ENCODE measurements at regions not wholly inside any gene's neighbourhood (a gene's known extent, or its start where the extent isn't known, plus 50 kb on each side); places are given as distances from the start of the nearest gene placed in this dataset.

DNA sequence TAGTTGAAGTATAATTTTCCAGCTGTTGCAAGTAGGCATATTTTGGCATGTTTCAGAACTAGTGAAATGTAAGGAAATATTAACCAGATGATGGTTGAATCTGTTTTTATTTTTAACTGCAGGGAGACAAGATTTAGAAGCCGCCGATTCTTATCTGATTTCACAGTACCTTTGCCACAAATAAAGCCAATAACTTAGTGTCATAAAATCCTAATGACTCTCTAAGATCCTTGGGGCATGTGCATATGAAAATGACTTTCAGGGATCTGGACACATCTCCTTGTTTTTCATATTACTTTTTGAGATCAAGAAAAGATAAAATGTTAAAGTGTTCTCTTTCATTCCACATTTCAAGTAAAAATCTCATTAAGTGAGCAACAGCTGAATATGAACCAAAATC is 125.8 kb upstream of the CNTLN start:
- no peak for TF ChIP-seq CTCF (IDR thresholded peaks at IDR 0.05)
- Histone ChIP-seq H3K4me1 (peaks cover 0 to 2% of the 10 kb centered on the region in 2 donors), H3K4me3 (no peak overlapping the region), H3K27ac (no peak overlapping the region), H3K27me3 (no peaks in the 10 kb centered on the region), H3K36me3 (no peaks in the 10 kb centered on the region), H3K9me3 (no peaks in the 10 kb centered on the region)
- no peak for DNase-seq (ENCODE audit: low spot score in 2 of 2)
- intact Hi-C loops (cut with DNase I), result no loop called here

DNA sequence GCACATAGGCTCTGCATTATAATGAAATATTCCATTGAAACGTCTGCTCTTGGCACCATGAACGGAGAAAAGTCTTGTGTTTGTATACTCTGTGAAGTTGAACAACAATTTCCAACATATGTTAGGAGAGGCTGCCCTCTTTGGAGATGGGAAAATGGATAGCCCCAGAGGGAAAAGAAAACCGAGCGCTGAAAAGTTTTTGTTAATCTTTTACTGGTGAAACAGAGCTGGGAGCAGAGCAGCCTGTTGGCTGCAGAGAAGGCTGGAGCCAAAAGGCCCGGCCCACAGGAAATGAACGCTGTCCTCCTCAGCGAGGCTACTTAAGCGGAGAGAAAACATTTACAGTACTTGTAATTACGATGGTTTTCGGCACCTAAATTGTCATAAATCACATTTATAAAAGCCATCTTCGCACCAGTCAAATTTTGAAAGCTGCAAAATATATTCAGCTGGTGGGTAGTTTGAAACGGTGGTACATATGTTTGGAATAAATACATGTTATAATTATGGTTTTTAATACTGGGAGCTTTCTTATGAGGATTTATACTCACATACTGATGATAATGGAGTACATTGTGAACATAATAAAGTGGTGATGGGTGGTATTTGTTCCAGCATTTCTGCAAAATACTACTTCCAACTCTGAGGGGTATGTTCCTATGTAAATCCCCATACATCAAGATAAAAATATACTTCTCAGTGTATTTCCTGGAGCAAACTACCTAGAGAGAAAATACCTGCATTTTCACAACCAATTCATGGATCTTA is 129.6 kb upstream of the CNTLN start:
- Histone ChIP-seq H3K9me3 (no peaks in the 10 kb centered on the region), H3K36me3 (no peaks in the 10 kb centered on the region), H3K4me1 (peaks cover 0 to 2% of the 10 kb centered on the region in 2 donors), H3K4me3 (peak overlapping the region; percentile 34 to 35), H3K27ac (peak overlapping the region; percentile 9 to 55), H3K27me3 (no peaks in the 10 kb centered on the region)
- intact Hi-C loops (cut with DNase I), result no loop called here
- DNase-seq (ENCODE audit: low spot score in 2 of 2), result no peak
- TF ChIP-seq CTCF (IDR thresholded peaks at IDR 0.05), result no peak

- Histone ChIP-seq H3K27me3 (no peaks in the 10 kb centered on the region), H3K4me1 (peaks cover 0 to 2% of the 10 kb centered on the region in 2 donors), H3K4me3 (no peak overlapping the region), H3K9me3 (no peaks in the 10 kb centered on the region), H3K36me3 (no peaks in the 10 kb centered on the region), H3K27ac (no peak overlapping the region)
- TF ChIP-seq CTCF (IDR thresholded peaks at IDR 0.05), result no peak
- no peak for DNase-seq (ENCODE audit: low spot score in 2 of 2)
- intact Hi-C loops (cut with DNase I), result no loop called here
Observed at GRCh38 chr9:17004500-17004899, 130.3 kb upstream of the CNTLN start.

DNA sequence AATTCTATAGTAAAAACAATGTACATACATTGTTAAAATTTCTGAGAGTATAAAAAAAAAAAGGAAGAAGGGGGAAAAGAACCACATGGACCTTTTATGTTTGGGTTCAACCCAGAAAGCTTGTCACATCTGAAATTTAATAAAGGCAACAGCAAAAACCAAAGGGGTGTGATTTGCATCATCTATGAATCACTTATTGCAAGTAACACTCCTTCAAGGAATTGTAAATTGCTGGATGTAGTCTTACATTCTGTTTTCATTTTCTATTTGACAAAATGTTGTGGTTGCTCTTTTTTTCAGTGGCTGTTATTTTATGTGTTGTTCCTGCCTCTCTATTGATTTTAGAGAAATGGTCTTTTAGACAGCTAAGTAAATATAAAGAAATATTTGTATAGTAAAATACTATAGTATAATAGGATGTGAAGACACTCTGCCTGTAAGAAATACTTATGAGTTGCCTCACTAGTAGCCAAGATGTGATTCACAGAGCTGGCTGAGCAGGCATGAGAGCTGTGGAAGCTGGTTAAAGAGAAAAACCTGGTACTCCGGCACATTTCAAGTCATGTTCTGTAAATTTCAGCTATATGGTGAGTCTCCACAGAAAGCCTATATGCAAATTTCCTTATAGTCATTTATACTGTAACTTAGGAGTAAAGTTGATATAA is 131.1 kb upstream of the CNTLN start:
- intact Hi-C loops (cut with DNase I), result no loop called here
- no peaks in the 10 kb centered on the region for H3K27me3 ChIP-seq
- H3K36me3 ChIP-seq, result no peaks in the 10 kb centered on the region
- H3K4me3 ChIP-seq, result no peak overlapping the region
- peaks cover 0 to 2% of the 10 kb centered on the region in 2 donors for H3K4me1 ChIP-seq
- H3K27ac ChIP-seq, result no peak overlapping the region
- no peak for TF ChIP-seq CTCF (IDR thresholded peaks at IDR 0.05)
- H3K9me3 ChIP-seq, result no peaks in the 10 kb centered on the region
- DNase-seq (ENCODE audit: low spot score in 2 of 2), result no peak

DNA sequence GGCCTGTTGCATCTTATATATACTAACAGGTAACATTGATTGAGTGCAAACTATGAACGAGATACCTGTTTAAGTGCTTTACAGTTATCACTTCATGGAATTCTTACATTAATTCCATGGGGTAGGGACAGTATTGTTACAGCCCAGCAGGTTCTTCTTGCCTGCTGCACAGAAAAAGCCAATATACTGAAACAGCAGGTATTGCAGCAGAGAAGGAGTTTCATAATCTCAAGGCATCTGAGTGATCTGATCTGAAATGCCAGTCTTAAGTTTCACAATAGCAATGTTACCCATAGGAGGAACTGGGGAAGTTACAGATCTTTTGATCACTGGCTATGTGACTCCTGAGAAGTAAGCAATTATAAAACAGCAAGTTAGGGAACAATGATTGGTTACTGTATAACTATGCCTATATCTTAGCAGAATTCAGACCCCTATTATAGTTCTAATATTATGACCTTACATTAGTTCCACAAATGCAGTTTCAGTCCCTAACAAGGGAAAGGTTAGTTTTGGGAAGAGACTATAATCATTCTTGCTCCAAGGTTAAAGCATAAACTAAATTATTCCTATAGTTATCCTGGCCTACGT is 126.5 kb upstream of the BNC2 start:
- Histone ChIP-seq H3K27ac (no peak overlapping the region), H3K9me3 (peaks cover 12 to 26% of the 10 kb centered on the region in 2 donors), H3K4me3 (no peak overlapping the region), H3K27me3 (no peaks in the 10 kb centered on the region), H3K36me3 (no peaks in the 10 kb centered on the region), H3K4me1 (no peaks in the 10 kb centered on the region)
- no peak for TF ChIP-seq CTCF (IDR thresholded peaks at IDR 0.05)
- intact Hi-C loops (cut with DNase I), result no loop called here
- DNase-seq (ENCODE audit: low spot score in 2 of 2), result no peak

All from ascending aorta (tissue), 2 donors.